ENCODE measurements at regions not wholly inside any gene's neighbourhood (a gene's known extent, or its start where the extent isn't known, plus 50 kb on each side); places are given as distances from the start of the nearest gene placed in this dataset.

GRCh38 chr3:177882124-177882648 lies 654.0 kb upstream of the KCNMB2 start:
- no peak overlapping the region for H3K4me3 ChIP-seq
- no peaks in the 10 kb centered on the region for H3K4me1 ChIP-seq
- WGBS (ENCODE audit: insufficient coverage, low coverage, low lambda C conversion rate, missing lambda C conversion rate) = 94% methylated on average over 5 of the region's 5 CpGs
- H3K27ac ChIP-seq = no peak overlapping the region
- TF ChIP-seq POLR2A (IDR thresholded peaks at IDR 0.05) = no peak
- TF ChIP-seq, protein P1, sequence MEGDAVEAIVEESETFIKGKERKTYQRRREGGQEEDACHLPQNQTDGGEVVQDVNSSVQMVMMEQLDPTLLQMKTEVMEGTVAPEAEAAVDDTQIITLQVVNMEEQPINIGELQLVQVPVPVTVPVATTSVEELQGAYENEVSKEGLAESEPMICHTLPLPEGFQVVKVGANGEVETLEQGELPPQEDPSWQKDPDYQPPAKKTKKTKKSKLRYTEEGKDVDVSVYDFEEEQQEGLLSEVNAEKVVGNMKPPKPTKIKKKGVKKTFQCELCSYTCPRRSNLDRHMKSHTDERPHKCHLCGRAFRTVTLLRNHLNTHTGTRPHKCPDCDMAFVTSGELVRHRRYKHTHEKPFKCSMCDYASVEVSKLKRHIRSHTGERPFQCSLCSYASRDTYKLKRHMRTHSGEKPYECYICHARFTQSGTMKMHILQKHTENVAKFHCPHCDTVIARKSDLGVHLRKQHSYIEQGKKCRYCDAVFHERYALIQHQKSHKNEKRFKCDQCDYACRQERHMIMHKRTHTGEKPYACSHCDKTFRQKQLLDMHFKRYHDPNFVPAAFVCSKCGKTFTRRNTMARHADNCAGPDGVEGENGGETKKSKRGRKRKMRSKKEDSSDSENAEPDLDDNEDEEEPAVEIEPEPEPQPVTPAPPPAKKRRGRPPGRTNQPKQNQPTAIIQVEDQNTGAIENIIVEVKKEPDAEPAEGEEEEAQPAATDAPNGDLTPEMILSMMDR (IDR thresholded peaks at IDR 0.05) = no peak
- no peaks in the 10 kb centered on the region for H3K9me3 ChIP-seq
- DNase-seq (no peak), ATAC-seq (no peak)
- intact Hi-C loops (cut with DNase I) = no loop called here
- no peaks in the 10 kb centered on the region for H3K27me3 ChIP-seq
- H3K36me3 ChIP-seq = no peaks in the 10 kb centered on the region

DNA sequence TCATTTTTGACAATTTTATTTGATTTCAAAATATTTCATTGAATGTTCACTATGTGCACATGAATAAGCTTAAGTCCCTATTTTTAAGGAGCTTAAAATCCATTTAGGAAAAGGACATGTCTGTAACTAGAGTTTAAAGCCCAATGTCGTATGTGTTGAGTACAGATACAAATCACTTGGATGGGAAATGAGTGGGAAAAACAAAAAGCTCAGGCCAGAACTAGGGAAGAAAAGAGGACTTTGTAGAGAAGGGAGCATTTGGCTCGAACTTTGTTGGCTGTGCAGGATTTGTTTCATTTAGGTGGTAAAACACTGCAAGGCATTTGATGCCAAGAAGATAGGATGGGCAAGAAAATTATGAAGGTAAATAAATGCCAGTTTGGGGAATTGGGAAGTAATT lies 653.1 kb upstream of the KCNMB2 start:
- H3K27me3 ChIP-seq = no peaks in the 10 kb centered on the region
- H3K27ac ChIP-seq = no peak overlapping the region
- no peaks in the 10 kb centered on the region for H3K36me3 ChIP-seq
- H3K9me3 ChIP-seq = no peaks in the 10 kb centered on the region
- DNase-seq (no peak), ATAC-seq (no peak)
- H3K4me3 ChIP-seq = no peak overlapping the region
- H3K4me1 ChIP-seq = no peaks in the 10 kb centered on the region
- intact Hi-C loops (cut with DNase I) = no loop called here
- WGBS (ENCODE audit: insufficient coverage, low coverage, low lambda C conversion rate, missing lambda C conversion rate) = 90% methylated on average over 2 of the region's 2 CpGs
- TF ChIP-seq, protein P1 (IDR thresholded peaks at IDR 0.05) = no peak
- TF ChIP-seq POLR2A (IDR thresholded peaks at IDR 0.05) = no peak

- intact Hi-C loops (cut with DNase I) = no loop called here
- DNase-seq (no peak), ATAC-seq (no peak)
- H3K4me3 ChIP-seq = no peak overlapping the region
- H3K36me3 ChIP-seq = no peaks in the 10 kb centered on the region
- no peaks in the 10 kb centered on the region for H3K4me1 ChIP-seq
- H3K27me3 ChIP-seq = no peaks in the 10 kb centered on the region
- no peak overlapping the region for H3K27ac ChIP-seq
- WGBS (ENCODE audit: insufficient coverage, low coverage, low lambda C conversion rate, missing lambda C conversion rate) = 33% methylated on average over 1 of the region's 1 CpG
- no peaks in the 10 kb centered on the region for H3K9me3 ChIP-seq
- TF ChIP-seq, protein P1 (IDR thresholded peaks at IDR 0.05) = no peak
- no peak for TF ChIP-seq POLR2A (IDR thresholded peaks at IDR 0.05)
These were observed 652.3 kb upstream of the KCNMB2 start for GRCh38 chr3:177883957-177884356.

DNA sequence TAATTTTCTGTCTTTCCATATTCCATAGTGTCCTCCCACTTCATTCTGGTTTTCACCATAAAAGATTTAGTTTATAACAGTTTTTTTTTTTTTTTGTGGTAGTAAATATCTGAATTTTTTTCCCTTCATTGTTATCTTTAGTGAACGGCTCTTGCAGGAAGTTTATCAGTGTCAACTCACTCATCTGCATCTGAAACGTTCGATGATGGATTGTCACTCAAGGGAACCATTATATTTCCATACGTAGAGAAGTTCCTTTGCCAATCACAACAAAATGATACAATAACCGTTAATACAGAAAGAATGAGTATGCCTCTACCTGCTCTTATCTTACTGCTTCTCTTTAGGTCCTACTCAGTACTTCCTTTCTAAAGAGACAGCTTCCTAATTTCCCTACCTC lies 651.2 kb upstream of the KCNMB2 start:
- 69% methylated on average over 5 of the region's 5 CpGs for whole genome bisulfite sequencing (ENCODE audit: insufficient coverage, low coverage, low lambda C conversion rate, missing lambda C conversion rate)

More for the DNA sequence above, 651.2 kb upstream of the KCNMB2 start:
- intact Hi-C loops (cut with DNase I) = no loop called here
- Histone ChIP-seq H3K36me3 (no peaks in the 10 kb centered on the region), H3K27ac (no peak overlapping the region), H3K4me1 (no peaks in the 10 kb centered on the region), H3K9me3 (no peaks in the 10 kb centered on the region), H3K4me3 (no peak overlapping the region), H3K27me3 (no peaks in the 10 kb centered on the region)
- TF ChIP-seq, protein P1 (IDR thresholded peaks at IDR 0.05) = no peak
- no peak for TF ChIP-seq POLR2A (IDR thresholded peaks at IDR 0.05)
- ATAC-seq (no peak), DNase-seq (no peak)
